HG03108 (cell line): ENCODE measurements at regions not wholly inside any gene's neighbourhood (a gene's known extent, or its start where the extent isn't known, plus 50 kb on each side); places are given as distances from the start of the nearest gene placed in this dataset.
"Not testable (repeated sequence)": the region's sequence is repeated elsewhere in the genome, so short reads cannot be mapped to it uniquely, and the experiment has no call there.

ENCODE experiments used
- ATAC-seq: cut with Tn5 transposase; IDR thresholded peaks from one replicate; pipeline ENCODE4 v1.9.1; 2021; ENCODE audit warnings: moderate library complexity; ENCODE audit not compliant: unreplicated experiment

DNA sequence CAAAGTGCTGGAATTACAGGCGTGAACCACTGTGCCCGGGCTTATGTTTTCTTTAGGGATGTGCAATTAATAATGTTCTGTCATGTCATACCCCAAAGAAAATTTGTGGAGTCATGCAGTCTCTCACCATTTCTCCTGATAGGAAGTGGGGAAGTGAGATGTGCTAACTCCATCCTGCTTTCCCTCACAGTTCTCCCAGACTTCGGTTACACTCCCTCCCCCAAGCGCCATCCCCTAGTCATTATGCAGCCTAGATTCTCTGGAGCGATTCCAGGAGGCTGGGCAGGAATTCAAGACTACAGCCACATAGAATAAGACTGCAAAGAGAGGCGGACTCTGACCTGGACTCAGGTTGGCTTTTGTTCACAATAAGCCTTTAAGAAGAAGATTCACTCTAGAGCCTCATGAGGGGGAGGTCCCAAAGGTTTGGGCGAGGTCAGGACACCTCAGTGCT lies 271.4 kb downstream of the ALDH8A1 start:
- ATAC-seq: no peak

- ATAC-seq: no peak
Measured at GRCh38 chr6:134676307-134677281, 273.3 kb downstream of the ALDH8A1 start.

DNA sequence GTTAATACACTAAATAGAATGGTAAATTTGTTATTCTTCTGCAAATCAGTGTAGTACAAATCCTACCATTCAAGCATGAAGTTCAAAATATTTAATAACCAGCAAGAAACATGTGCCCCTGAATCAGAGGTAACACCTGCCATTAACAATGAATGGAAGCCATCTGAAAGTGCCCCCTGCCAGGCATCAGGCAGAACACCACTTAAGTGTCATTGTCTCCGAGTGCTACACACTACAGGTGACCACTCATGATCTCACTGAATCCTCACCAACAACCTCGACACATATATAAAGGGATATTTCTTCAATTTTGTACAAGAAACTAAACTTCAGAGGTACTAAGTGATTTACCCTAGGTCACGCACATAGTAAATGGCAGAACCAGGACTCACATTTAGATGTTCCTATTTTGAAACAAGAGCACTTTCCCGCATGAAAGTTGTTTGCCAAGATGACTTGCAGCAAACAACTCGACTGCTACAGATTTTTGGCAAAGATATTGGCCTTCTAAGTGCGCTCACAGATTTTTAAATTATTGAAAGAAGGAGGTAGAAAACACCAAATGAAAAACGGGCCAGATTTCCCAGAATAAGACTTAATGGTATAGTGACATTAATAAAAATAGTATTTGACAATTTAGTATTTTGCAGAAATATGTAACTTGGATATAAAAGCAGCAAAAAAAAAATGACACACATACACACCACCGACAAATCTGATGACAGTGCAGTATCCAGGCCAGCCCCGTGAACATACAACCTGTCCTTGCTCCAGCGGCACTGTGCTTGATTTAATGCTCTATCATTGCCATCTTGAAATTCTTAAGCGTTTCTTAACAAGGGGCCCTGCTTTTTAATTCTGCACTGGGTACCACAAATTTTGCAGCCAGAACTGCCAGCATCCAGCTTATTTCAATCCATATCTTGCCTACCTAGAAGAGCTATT lies 274.5 kb downstream of the ALDH8A1 start:
- ATAC-seq: no peak

DNA sequence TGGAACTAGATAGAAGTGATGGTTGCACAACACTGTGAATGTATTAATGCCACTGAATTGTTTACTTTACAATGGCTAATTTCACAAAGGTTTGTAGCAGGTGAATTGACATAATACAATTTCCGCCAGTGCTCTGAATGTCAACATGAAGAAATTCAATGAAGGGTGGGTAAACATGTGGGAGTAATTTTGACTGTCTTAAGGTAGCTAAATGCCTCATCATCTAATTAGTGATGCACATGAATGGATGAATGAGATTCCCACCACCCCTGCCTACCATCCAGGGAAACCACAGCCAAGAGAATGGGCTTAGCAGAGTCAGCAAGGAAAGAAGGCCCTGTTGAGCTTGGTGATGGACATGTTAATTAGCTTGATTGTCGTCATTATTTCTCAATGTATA lies 275.3 kb downstream of the ALDH8A1 start:
- ATAC-seq: no peak

- no peak for ATAC-seq
Measured at GRCh38 chr6:134669485-134669884, 280.4 kb downstream of the ALDH8A1 start.

GRCh38 chr6:134667111-134667510 lies 282.8 kb downstream of the ALDH8A1 start:
- no peak for ATAC-seq

DNA sequence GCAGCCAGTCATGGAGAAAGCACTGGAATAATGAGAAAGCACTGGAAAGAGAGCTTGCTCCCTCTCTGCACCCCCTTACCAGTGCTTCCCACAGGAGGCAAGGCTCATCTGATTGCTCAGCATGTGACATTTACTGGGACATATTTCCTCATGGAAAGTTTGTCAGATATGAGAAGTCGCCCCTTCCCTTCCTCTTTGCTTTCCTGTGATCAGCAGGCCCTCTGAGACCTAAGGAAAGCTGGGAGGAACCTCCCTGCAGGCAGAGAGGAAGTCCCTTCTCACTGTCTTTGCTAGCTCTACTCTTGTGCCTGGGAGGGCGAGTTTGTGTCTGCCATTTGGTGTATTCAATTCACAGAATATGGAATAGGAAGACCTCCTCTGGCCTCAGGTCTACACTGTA lies 283.8 kb downstream of the ALDH8A1 start:
- no peak for ATAC-seq

GRCh38 chr6:134665029-134665723 lies 284.7 kb downstream of the ALDH8A1 start:
- no peak for ATAC-seq

DNA sequence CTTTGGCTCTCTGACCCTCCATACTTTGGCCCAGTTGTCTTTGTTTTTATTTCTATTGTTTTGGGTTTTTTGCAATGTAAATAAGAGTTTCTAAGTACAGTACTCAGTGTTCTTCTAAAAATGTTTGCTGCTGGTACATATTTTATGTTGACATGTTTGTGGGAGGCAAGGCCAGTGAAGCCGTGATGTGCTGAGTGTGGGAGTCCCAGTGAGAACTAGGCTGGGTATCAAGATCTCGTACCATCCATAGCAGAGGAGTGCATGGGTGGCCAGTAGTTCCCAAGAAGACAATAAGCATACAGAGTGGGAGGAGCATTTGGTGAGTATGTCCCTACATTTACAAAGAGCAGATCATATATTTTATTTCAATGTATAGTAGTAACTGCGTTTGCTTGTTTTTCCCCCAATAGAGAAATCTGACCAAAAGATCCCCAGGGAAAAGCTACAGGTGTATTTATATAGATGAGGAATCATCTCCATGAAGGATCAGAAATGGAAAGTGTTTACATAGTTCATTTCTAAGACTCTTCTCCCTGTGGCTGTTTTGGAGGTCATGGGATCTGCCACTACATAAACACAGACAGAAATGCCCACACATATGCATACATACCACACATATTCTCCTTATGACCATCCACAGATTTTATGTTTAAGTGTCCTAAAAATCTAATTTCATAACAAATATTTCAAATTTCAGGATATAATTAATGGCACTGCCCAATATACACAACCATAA lies 285.9 kb downstream of the ALDH8A1 start:
- ATAC-seq: no peak

GRCh38 chr6:134663356-134663755 lies 286.5 kb downstream of the ALDH8A1 start:
- no peak for ATAC-seq

DNA sequence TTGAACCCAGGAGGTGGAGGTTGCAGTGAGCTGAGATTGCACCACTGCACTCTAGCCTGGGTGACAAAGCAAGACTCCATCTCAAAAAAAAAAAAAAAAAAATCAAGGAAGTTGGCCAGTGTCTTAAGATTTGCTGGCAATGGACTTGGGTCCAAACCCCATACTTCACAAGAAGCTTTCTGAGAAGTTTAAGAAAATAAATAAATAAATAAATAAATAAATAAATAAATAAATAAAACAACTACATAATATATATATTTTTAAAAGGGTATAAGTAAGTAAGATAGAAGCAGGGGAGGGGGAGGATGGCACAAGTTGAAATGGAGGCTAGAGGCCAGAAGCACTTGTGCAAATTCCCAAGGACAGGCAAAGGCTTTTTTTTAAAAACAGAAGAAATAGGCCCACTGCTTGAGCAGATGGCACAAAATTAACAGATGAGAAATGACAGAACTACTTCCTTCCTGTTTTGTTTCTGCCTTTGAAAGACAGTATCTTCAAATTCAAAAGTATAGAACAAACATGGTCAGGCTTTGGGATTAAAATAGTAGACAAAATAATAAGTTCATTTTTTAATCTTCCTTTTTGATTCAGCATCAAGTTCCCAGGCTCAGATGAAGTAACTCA lies 287.7 kb downstream of the ALDH8A1 start:
- ATAC-seq: no peak

- ATAC-seq: not testable (repeated sequence)
Measured at GRCh38 chr6:134659885-134660284, 290.0 kb downstream of the ALDH8A1 start.

DNA sequence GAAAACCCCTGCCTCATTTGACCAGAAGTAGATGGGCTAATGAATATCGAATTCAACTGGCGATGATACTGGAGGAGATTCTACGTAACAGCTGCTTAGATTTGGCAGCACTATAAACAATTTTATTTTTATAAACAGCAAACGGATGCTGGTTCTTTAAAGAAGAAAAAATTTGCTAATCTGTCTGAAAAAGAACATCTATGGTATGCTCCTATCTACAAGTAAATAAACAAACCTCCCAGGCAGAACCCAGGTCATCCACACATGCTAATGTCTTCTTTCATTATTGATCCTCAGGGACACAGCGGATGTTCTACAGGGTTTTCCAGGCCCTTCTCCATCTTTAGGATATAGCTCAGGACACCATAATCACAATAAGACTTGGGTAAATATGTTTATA lies 291.3 kb downstream of the ALDH8A1 start:
- no peak for ATAC-seq

GRCh38 chr6:134657751-134658527 lies 292.0 kb downstream of the ALDH8A1 start:
- no peak for ATAC-seq

- no peak for ATAC-seq
Measured at GRCh38 chr6:134657343-134657742, 292.6 kb downstream of the ALDH8A1 start.

DNA sequence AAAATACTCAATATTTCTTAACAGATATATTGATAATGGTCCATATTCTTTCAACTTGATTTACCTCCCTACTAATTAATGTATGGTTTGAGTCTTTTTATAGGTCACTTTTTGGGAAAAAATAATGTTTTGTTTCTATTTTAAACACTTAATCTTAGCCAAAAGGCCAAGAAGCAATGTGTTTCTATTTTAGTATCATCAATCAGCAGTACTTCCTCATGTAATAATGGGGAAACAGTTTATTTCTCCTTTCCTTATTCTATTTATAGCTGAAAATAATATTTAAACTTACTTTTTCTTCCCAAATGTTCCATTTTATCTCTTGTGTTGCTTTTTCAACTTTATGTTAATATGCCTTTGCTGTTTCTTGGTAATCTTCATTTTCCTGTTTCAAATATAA lies 295.1 kb downstream of the ALDH8A1 start:
- no peak for ATAC-seq

- no peak for ATAC-seq
Measured at GRCh38 chr6:134651519-134651918, 298.4 kb downstream of the ALDH8A1 start.

GRCh38 chr6:134647861-134648260 lies 302.0 kb downstream of the ALDH8A1 start:
- ATAC-seq: no peak

DNA sequence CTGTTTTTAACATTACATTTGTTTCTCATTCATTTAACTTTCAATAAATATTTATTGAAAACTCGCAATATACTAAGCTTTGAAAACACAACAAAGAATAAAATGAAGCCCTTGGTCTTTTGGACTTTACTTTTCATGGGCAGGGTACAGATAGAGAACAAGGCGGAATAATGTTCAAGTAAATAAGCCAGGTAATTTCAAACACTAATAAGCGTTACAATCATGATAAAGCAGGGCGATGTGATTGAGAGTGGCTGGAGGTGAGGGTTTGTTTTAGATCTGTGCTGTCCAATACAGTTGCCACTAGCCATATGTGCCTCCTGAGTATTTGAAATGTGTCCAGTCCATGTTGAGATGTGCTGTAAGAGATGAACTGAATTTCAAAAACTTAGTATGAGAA lies 307.1 kb downstream of the ALDH8A1 start:
- no peak for ATAC-seq
